HUES48 (cell line): ENCODE measurements at regions not wholly inside any gene's neighbourhood (a gene's known extent, or its start where the extent isn't known, plus 50 kb on each side); places are given as distances from the start of the nearest gene placed in this dataset.
"Not testable (repeated sequence)": the region's sequence is repeated elsewhere in the genome, so short reads cannot be mapped to it uniquely, and the experiment has no call there.

Source experiments
- H3K27ac ChIP-seq: one replicate; pipeline ENCODE4 v1.7.0; 2013; ENCODE audit warnings: low read depth, low read length, inconsistent platforms
- H3K27me3 ChIP-seq: 2 replicates; pipeline ENCODE4 v1.6.1; 2013; ENCODE audit warnings: mild to moderate bottlenecking, low read length; ENCODE audit not compliant: control insufficient read depth, insufficient read depth
- H3K36me3 ChIP-seq: 2 replicates; pipeline ENCODE4 v1.6.1; 2013; ENCODE audit warnings: low read length; ENCODE audit not compliant: control insufficient read depth, insufficient read depth
- H3K4me1 ChIP-seq: 2 replicates; pipeline ENCODE4 v1.6.1; 2013; ENCODE audit warnings: mild to moderate bottlenecking, low read length; ENCODE audit not compliant: control insufficient read depth, insufficient read depth
- H3K4me3 ChIP-seq: 2 replicates; pipeline ENCODE4 v1.5.1; 2013; ENCODE audit warnings: mild to moderate bottlenecking, low read depth, low read length
- H3K9ac ChIP-seq: 2 replicates; pipeline ENCODE4 v1.6.1; 2013; ENCODE audit warnings: mild to moderate bottlenecking, low read depth, low read length, moderate library complexity
- H3K9me3 ChIP-seq: 2 replicates; pipeline ENCODE4 v1.6.1; 2013; ENCODE audit warnings: low read length; ENCODE audit not compliant: control insufficient read depth, insufficient read depth

DNA sequence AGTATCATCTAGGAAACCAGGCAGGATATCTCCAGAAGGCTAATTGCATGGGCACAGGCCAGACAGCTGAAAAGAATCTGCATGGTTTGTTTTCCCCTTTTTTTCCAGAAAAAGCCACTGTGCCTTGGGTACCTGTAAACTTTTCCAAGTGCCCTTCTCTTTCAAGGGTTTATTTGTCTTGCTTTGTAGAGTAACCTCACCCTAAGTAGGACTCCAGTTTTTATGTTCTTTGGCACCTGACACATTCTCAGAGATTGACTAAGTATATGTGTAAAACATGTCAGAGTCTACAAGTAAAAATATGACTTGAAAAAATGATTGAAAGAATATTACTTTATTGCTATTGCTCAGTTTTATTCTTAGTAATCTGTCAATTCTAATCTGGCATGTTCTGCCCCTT lies 70.7 kb upstream of the TEX13C start:
- Histone ChIP-seq H3K27me3 (no peaks in the 10 kb centered on the region), H3K27ac (no peak overlapping the region), H3K9ac (no peak overlapping the region), H3K4me3 (no peak overlapping the region), H3K4me1 (no peaks in the 10 kb centered on the region), H3K36me3 (no peaks in the 10 kb centered on the region), H3K9me3 (no peaks in the 10 kb centered on the region)

DNA sequence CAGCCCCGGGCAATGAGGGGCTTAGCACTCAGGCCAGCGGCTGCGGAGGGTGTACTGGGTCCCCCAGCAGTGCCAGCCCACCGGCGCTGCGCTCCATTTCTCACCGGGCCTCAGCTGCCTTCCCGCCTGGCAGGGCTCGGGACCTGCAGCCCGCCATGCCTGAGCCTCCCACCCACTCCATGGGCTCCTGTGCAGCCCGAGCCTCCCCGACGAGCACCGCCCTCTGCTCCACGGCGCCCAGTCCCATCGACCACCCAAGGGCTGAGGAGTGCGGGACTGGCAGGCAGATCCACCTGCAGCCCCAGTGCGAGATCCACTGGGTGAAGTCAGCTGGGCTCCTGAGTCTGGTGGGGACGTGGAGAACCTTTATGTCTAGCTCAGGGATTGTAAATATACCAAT lies 63.9 kb upstream of the TEX13C start:
- not testable (repeated sequence) for H3K27me3 ChIP-seq, H3K27ac ChIP-seq, H3K9me3 ChIP-seq, H3K4me1 ChIP-seq, H3K9ac ChIP-seq, H3K4me3 ChIP-seq, H3K36me3 ChIP-seq

DNA sequence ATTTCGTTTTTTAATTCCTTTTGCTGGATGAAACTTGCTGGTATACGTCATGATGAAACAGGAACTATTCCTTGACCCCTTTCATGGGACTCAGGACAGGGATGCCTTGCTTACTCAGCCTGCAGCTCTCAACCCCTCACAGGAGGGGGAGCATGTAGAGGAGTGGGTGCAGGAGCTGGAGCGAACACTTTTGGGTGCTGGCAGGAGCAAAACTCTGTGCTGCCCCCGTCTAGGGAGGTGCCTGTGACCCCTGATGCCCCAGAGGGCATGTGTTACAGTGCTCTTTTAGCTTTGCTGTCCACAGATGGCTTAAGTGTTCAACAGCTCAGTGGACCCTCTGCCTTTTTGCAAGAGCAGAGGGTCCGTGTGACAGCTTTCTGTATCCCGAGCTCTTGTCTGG lies 56.8 kb upstream of the TEX13C start:
- H3K27ac ChIP-seq: no peak overlapping the region
- H3K27me3 ChIP-seq: no peaks in the 10 kb centered on the region
- no peak overlapping the region for H3K4me3 ChIP-seq
- no peaks in the 10 kb centered on the region for H3K4me1 ChIP-seq
- H3K36me3 ChIP-seq: no peaks in the 10 kb centered on the region
- no peak overlapping the region for H3K9ac ChIP-seq
- peaks cover 21% of the 10 kb centered on the region for H3K9me3 ChIP-seq

DNA sequence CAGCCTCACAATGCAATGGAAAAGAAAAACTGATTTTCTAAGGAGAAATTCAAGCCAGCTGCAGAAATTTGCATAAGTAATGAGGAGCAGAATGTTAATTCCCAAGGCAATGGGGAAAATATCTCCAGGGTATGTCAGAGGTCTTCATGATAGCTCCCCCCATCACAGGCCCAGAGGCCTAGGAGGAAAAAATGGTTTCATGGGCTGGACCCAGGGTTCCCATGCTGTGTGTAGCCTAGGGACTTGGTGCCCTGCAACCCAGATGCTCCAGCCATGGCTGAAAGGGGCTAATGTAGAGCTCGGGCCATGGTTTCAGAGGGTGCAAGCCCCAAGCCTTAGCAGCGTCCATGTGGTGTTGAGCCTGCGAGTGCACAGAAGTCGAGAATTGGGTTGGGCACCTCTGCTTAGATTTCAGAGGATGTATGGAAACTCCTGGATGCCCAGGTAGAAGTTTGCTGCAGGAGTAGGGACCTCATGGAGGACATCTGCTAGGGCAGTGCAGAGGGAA lies 53.5 kb upstream of the TEX13C start:
- Histone ChIP-seq H3K27me3 (no peaks in the 10 kb centered on the region), H3K4me1 (no peaks in the 10 kb centered on the region), H3K36me3 (no peaks in the 10 kb centered on the region), H3K27ac (no peak overlapping the region), H3K9me3 (peaks cover 30% of the 10 kb centered on the region), H3K4me3 (no peak overlapping the region), H3K9ac (no peak overlapping the region)
